ENCODE measurements at regions not wholly inside any gene's neighbourhood (a gene's known extent, or its start where the extent isn't known, plus 50 kb on each side); places are given as distances from the start of the nearest gene placed in this dataset.

GRCh38 chr13:58119351-58119750 lies 487.8 kb downstream of the PCDH17 start:
- TF ChIP-seq CTCF (IDR thresholded peaks at IDR 0.05; ENCODE audit: poor library complexity, severe bottlenecking), result no peak
- no peak for TF ChIP-seq REST (IDR thresholded peaks at IDR 0.05; ENCODE audit: borderline replicate concordance)
- TF ChIP-seq POLR2AphosphoS5 (IDR thresholded peaks at IDR 0.05), result peak; percentile 77
- TF ChIP-seq RAD21 (conservative IDR thresholded peaks at IDR 0.05), result no peak
